Glomerular endothelial cell (primary cell): ENCODE measurements at regions not wholly inside any gene's neighbourhood (a gene's known extent, or its start where the extent isn't known, plus 50 kb on each side); places are given as distances from the start of the nearest gene placed in this dataset.

Experiments
- DNase-seq: peaks from one replicate; pipeline ENCODE4 v3.0.0-alpha.2; 2011; ENCODE audit warnings: low read depth, low spot score; ENCODE audit errors: extremely low read depth

- DNase-seq, result no peak
Observed at GRCh38 chr17:68705714-68706076, 104.5 kb upstream of the FAM20A start.

- DNase-seq, result no peak
Observed at GRCh38 chr17:68704871-68705713, 103.9 kb upstream of the FAM20A start.

- DNase-seq, result no peak
Observed at GRCh38 chr17:68701046-68701445, 99.9 kb upstream of the FAM20A start.

DNA sequence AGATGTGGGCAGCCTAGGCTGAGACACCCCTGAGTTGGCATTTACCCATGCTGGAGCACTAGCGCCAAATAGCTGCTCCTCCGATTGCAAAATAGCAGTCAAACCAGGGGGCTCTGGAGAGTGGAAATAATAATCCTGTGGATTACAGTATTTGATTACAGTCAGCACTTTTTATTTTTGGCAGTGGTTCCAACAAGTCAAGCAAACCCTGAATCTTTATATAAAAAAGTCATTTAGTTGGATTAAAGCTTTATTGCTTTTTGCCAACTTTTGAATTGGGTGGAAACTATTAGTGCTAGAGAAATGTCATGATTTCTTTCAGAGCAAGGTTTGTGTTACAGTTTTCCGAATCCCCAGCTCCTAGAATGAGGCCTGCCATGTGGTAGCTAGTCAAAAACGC, 99.3 kb upstream of the FAM20A start:
- DNase-seq, result no peak

GRCh38 chr17:68699936-68700335, 98.8 kb upstream of the FAM20A start:
- no peak for DNase-seq

GRCh38 chr17:68698746-68699145, 97.6 kb upstream of the FAM20A start:
- no peak for DNase-seq

GRCh38 chr17:68697850-68698361, 96.7 kb upstream of the FAM20A start:
- DNase-seq, result no peak

GRCh38 chr17:68695659-68696058, 94.5 kb upstream of the FAM20A start:
- no peak for DNase-seq

DNA sequence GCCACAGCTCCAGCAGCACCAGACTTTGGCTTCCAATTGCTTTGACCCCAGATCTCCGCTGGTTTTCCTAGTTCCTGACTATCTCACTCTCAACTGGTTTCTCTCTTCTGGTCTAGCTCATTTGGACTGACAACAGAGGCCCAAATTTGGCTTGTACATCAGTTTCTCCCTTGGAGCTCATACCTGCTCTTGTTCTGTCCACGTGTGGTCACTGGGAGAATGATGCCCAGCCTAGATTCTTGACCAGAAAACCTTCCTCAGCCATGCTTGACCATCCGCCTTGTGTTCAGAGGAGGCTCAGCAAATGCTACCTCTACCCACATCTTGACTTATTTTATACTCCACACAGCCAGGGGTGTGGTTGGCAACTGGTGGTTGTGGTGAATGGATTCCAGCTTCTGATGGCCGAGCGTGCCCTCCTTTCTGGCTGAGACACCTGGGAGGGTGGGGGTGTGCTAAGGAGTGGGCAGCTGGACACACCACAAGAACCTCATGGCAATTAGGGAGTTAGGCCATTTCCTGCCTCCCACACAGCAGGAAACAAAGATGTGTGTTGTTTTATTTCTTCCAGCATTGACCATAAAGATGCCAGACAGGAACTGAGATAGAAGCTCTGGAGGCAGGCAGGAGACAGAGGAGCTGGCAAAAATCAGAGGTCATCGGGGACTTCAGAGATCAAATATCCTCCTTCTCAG, 93.8 kb upstream of the FAM20A start:
- DNase-seq, result no peak

DNA sequence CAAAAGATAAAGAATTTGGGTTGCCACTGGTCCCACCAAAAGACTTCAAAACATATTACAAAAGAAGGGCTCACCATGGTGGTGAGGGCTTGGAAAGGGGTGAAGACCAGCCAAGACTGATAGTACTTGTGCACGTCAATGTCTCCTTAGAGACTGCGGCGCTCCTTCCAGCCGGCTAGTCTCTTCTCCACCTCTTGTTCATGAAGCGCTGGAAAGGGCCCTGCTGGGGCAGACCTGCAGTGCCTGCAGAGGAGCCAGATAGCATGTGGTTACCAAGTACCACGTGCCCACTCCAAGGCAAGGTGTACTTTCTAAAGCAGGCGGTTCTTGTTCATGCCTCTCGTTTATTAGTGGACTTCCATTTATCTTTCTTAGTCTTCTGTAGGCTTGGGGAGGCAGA, 92.7 kb upstream of the FAM20A start:
- DNase-seq, result no peak

DNA sequence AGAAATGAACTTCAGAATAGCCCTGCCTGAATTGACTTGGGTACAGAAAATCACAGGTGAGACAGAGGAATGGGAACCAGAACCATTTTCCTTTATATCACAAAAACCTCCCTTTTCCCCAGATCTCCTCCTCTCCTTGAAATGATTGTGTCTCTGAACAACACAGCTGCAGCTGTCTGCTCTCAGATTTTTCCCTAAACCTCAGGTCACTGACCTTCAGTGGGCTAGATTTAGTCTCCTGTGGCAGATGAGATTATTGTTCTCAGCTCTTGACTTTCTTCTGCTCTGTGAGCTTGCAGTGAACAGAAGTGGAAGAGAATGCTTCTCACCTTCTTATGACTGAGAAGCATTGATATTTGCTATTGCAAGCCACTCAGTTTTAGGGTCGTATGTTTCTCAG, 92.3 kb upstream of the FAM20A start:
- DNase-seq, result no peak

DNA sequence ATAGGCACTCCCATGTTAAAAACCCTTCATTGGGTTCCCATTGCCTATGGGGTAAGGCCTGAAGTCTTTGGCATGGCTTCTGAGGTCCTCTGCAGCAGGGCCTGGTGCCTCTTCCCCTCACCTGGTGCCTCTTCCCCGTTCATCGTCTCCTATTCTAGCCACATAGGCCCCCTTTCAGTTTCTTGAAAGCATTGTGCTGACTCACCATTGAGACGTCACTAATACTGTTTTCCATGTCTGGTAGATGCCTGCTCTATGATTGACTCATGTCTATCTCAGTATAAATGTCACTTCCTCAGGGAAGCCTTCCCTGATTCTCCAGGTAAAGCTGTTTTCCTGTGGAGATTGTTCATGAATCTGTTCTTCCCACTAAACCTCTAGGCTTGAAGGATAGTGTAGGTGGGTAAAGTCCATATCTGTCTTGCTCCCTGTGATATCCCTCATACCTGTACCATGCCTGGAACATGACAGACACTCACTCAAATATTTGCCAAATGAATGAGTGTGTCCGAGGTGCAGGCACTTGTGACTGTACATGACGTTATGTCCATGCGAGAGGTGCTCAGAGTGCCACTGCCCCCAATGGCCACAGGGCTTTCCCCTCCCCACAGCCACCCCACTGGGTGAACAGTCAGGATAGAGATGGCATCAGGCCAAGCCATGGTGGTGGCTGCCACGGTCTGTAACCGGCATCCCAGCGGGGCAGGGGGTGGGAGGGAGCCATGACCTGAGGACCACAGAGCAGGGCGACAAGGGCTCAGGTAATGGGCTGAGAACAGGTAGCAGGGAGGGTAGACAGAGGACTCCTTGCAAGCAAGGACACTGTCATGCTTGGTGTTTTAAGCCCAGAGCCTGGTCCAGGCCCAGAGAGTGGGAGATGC, 85.2 kb upstream of the FAM20A start:
- DNase-seq, result no peak

GRCh38 chr17:68684949-68685357, 83.8 kb upstream of the FAM20A start:
- DNase-seq, result no peak

- DNase-seq, result no peak
Observed at GRCh38 chr17:68682903-68683302, 81.7 kb upstream of the FAM20A start.

DNA sequence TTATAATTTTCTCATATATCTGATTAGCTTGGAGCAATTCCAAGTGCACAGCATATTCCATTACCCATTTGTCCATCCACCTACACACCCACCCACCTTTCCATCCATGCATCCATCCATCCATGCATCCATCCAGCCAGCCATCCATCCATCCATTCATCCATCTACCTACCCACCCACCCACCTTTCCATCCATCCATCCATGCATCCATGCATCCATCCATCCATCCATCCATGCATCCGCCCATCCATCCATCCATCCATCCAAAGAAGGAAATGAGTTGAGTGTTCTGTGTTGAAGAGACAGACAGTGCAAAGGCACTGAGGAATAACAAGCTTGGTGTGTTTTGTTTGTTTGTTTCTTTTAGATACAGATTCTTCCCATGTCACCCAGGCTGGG, 78.7 kb upstream of the FAM20A start:
- no peak for DNase-seq

GRCh38 chr17:68676856-68677255, 75.7 kb upstream of the FAM20A start:
- no peak for DNase-seq

- DNase-seq, result no peak
Observed at GRCh38 chr17:68675723-68676122, 74.6 kb upstream of the FAM20A start.

- DNase-seq, result no peak
Observed at GRCh38 chr17:68674029-68674925, 73.1 kb upstream of the FAM20A start.

- no peak for DNase-seq
Observed at GRCh38 chr17:68670967-68671693, 70.0 kb upstream of the FAM20A start.
